ENCODE measurements at regions not wholly inside any gene's neighbourhood (a gene's known extent, or its start where the extent isn't known, plus 50 kb on each side); places are given as distances from the start of the nearest gene placed in this dataset.
A peak's percentile ranks its signal among the peaks of the same experiment; 100 is the strongest.

DNA sequence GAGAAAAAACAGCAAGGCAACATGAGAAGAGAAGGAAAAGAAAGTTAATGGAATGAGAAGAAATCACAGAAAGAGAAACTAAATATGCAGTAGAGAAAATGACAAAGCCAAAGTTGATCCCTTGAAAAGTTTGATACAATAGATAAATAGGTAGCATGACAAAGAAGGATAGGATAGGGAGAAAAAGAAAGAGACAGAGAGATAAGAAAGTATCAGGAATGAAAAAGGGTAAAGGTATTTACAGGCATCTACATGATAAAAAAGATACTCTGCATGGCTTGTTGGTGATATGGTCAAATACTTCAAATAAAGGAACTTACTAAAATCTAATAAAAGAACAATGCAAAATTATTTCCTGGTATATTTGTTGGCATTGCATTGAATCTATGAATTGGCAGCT lies 185.5 kb upstream of the TECRL start:
- H3K4me3 ChIP-seq (ENCODE audit: low read length in 3 of 3): no peak overlapping the region
- no peaks in the 10 kb centered on the region for H3K4me1 ChIP-seq (ENCODE audit: control insufficient read depth in 2 of 3, insufficient read depth in 2 of 3, low read depth in 1 of 3, low read length in 3 of 3)
- DNase-seq (no peak), FAIRE-seq (no peak)
- H3K27me3 ChIP-seq (ENCODE audit: control insufficient read depth, insufficient read depth, low read length): no peaks in the 10 kb centered on the region
- H3K9ac ChIP-seq (ENCODE audit: low read length in 3 of 3): no peak overlapping the region
- peaks cover 0 to under 1% (median 0%) of the 10 kb centered on the region in 3 donors for H3K9me3 ChIP-seq (ENCODE audit: control insufficient read depth in 2 of 3, insufficient read depth in 1 of 3, low read length in 3 of 3)
- TF ChIP-seq, protein P1, sequence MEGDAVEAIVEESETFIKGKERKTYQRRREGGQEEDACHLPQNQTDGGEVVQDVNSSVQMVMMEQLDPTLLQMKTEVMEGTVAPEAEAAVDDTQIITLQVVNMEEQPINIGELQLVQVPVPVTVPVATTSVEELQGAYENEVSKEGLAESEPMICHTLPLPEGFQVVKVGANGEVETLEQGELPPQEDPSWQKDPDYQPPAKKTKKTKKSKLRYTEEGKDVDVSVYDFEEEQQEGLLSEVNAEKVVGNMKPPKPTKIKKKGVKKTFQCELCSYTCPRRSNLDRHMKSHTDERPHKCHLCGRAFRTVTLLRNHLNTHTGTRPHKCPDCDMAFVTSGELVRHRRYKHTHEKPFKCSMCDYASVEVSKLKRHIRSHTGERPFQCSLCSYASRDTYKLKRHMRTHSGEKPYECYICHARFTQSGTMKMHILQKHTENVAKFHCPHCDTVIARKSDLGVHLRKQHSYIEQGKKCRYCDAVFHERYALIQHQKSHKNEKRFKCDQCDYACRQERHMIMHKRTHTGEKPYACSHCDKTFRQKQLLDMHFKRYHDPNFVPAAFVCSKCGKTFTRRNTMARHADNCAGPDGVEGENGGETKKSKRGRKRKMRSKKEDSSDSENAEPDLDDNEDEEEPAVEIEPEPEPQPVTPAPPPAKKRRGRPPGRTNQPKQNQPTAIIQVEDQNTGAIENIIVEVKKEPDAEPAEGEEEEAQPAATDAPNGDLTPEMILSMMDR (IDR thresholded peaks at IDR 0.05; ENCODE audit: borderline replicate concordance, extremely low read depth, insufficient read depth): no peak
- no peak overlapping the region for H3K27ac ChIP-seq (ENCODE audit: low read depth in 2 of 2, low read length in 2 of 2)
- no peaks in the 10 kb centered on the region for H3K36me3 ChIP-seq (ENCODE audit: control insufficient read depth in 2 of 3, insufficient read depth in 3 of 3, low read length in 3 of 3)
- intact Hi-C loops (cut with DNase I): no loop called here

DNA sequence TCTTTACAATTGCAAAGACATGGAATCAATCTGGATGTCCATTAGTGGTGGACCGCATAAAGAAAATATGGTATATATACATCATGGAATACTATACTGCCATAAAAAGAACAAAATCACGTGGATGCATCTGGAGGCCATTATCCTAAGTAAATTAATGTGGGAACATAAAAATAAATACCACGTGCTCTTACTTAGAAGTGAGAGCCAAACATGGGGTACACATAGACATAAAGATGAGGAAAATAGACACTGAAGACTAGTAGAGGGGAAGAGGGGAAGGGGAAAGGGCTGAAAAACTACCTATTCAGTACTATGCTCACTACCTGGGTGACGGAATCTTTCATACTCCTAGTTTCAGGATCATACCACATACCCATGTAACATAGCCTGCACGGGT lies 179.3 kb upstream of the TECRL start:
- H3K9me3 ChIP-seq (ENCODE audit: control insufficient read depth in 2 of 3, insufficient read depth in 1 of 3, low read length in 3 of 3): peaks cover 0 to 7% (median 0%) of the 10 kb centered on the region in 3 donors
- H3K4me1 ChIP-seq (ENCODE audit: control insufficient read depth in 2 of 3, insufficient read depth in 2 of 3, low read depth in 1 of 3, low read length in 3 of 3): no peaks in the 10 kb centered on the region
- DNase-seq (no peak), FAIRE-seq (no peak)
- H3K4me3 ChIP-seq (ENCODE audit: low read length in 3 of 3): no peak overlapping the region
- H3K36me3 ChIP-seq (ENCODE audit: control insufficient read depth in 2 of 3, insufficient read depth in 3 of 3, low read length in 3 of 3): no peaks in the 10 kb centered on the region
- H3K27me3 ChIP-seq (ENCODE audit: control insufficient read depth, insufficient read depth, low read length): no peaks in the 10 kb centered on the region
- intact Hi-C loops (cut with DNase I): no loop called here
- no peak overlapping the region for H3K27ac ChIP-seq (ENCODE audit: low read depth in 2 of 2, low read length in 2 of 2)
- TF ChIP-seq, protein P1 (IDR thresholded peaks at IDR 0.05; ENCODE audit: borderline replicate concordance, extremely low read depth, insufficient read depth): no peak
- H3K9ac ChIP-seq (ENCODE audit: low read length in 3 of 3): no peak overlapping the region

DNA sequence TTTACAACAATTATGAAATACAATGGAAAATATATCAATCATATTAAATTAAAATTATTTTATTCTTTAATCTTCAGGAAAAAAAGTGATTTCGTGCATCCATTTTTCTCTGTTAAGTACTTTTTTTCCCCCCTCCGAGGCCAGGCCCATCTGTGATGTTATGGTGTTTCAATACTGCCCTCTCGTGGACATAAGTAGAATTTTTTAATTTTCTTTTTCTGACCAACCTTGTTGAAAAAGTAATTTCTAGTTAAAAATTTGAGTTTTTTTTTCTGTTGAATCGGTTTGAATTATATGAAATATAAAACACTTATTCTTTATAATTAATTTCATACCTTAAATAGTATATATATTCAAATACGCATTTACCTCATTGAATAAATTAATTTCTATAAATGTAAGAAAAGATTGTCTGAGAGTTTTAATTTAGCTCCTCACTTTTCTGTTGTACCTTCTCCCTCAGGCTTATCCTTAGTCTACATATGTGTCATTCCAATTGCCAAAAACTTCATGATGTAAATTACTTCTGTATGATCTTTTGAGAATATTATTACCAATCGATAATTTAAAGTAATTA lies 175.8 kb upstream of the TECRL start:
- peak in 2 of 5 donors; percentile 49 to 64 for DNase-seq

More for the DNA sequence above, 175.8 kb upstream of the TECRL start:
- intact Hi-C loops (cut with DNase I): no loop called here
- Histone ChIP-seq H3K27me3 (ENCODE audit: control insufficient read depth, insufficient read depth, low read length) (no peaks in the 10 kb centered on the region), H3K27ac (ENCODE audit: low read depth in 2 of 2, low read length in 2 of 2) (no peak overlapping the region), H3K9ac (ENCODE audit: low read length in 3 of 3) (no peak overlapping the region), H3K9me3 (ENCODE audit: control insufficient read depth in 2 of 3, insufficient read depth in 1 of 3, low read length in 3 of 3) (peaks cover 0 to 7% (median 0%) of the 10 kb centered on the region in 3 donors), H3K4me3 (ENCODE audit: low read length in 3 of 3) (no peak overlapping the region), H3K4me1 (ENCODE audit: control insufficient read depth in 2 of 3, insufficient read depth in 2 of 3, low read depth in 1 of 3, low read length in 3 of 3) (no peaks in the 10 kb centered on the region), H3K36me3 (ENCODE audit: control insufficient read depth in 2 of 3, insufficient read depth in 3 of 3, low read length in 3 of 3) (no peaks in the 10 kb centered on the region)
- TF ChIP-seq, protein P1 (IDR thresholded peaks at IDR 0.05; ENCODE audit: borderline replicate concordance, extremely low read depth, insufficient read depth): peak; percentile 34
- peak; percentile 98 for FAIRE-seq

Measured in kidney (tissue), 13 donors.